Stimulated activated CD4-positive, alpha-beta T cell treated with anti-CD3 and anti-CD28 coated beads, Interleukin-4, amount 100 ng/mL, for 48 hours (primary cell): ENCODE measurements at regions not wholly inside any gene's neighbourhood (a gene's known extent, or its start where the extent isn't known, plus 50 kb on each side); places are given as distances from the start of the nearest gene placed in this dataset.
"Not testable (repeated sequence)": the region's sequence is repeated elsewhere in the genome, so short reads cannot be mapped to it uniquely, and the experiment has no call there.

Experiments
- DNase-seq, 2 donors: peaks; one replicate each; pipeline ENCODE4 v3.0.0-alpha.2; 2020; ENCODE audit warnings: low read depth in 2 of 2

- not testable (repeated sequence) for DNase-seq
Observed at GRCh38 chr5:98546924-98547323, 226.5 kb upstream of the RGMB start.

- no peak for DNase-seq
Observed at GRCh38 chr5:98556712-98557111, 216.8 kb upstream of the RGMB start.

- DNase-seq, result no peak
Observed at GRCh38 chr5:98557916-98558315, 215.5 kb upstream of the RGMB start.

DNA sequence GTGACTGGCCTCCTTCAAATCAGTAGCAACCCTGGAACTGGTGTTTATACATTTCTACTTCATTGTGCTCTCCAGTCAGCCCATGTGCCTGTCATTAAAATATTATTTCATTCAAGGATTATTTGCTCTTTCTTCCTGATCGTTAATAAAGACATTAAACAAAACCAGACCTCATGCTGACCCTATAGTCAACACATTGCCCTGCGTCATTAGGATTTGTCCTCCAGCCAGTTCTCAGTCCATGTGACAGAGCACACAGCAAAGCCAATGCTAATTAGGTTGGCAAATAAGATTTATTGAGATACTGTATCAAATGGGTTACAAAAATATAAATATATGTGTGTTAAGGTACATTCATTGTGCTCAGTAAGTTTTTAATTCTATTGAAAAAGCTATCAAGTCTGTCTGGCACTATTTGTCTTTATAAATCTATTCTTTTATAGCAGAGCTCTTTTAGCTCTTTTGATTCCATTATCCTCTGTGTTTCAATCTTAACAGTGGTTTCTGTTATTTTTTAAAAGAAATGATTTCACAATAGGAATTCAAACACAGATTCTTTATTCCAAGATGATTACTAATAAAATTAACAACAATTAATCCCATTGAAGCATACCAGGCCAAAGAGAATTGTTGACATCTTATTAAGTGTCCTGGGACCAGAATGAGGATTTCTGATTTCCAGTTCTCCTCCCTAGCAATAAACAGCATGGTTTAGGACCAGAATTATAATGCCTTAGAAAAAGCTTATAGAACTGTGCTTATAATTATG lies 209.4 kb upstream of the RGMB start:
- no peak for DNase-seq

GRCh38 chr5:98564836-98565235 lies 208.6 kb upstream of the RGMB start:
- DNase-seq, result no peak

DNA sequence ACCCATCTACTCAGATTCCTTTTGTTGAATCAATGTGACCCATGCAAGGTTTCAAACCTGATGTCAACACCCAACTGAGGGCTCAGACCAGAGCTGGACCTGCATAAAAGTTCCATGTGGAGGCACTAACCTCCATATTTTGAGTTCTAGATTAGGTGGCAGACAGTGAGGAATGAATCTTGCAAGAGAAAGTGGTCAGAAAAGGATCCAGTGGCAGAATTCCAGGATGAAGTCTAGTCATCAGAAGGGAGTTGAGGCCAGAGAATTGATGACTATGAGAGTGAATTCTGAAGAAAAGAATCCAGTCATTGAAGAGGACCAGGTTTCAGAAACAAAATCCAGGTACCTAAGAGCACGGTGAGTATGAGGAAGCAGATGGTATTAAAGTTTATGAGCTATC lies 205.1 kb upstream of the RGMB start:
- DNase-seq, result no peak

GRCh38 chr5:98569288-98569687 lies 204.2 kb upstream of the RGMB start:
- DNase-seq, result no peak

GRCh38 chr5:98570010-98570409 lies 203.5 kb upstream of the RGMB start:
- DNase-seq, result no peak

GRCh38 chr5:98570661-98571191 lies 202.7 kb upstream of the RGMB start:
- no peak for DNase-seq

- DNase-seq, result no peak
Observed at GRCh38 chr5:98573834-98574320, 199.6 kb upstream of the RGMB start.

DNA sequence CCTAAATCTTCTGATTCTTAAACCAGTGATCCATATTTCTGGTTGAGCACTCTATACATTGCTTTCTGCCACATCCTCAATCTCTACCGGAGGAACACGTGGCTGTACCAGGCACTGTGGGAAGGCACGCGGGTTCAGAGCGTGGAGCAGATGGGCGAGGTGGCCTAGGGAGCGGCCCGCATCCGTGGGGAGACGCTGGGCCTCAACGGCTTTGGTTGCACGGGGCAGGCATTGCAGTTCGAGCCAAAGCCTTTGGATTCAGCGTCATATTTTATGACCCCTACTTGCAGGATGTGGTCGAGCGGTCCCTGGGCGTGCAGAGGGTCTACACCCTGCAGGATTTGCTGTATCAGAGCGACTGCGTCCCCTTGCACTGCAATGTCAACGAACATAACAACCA lies 197.2 kb upstream of the RGMB start:
- no peak for DNase-seq

DNA sequence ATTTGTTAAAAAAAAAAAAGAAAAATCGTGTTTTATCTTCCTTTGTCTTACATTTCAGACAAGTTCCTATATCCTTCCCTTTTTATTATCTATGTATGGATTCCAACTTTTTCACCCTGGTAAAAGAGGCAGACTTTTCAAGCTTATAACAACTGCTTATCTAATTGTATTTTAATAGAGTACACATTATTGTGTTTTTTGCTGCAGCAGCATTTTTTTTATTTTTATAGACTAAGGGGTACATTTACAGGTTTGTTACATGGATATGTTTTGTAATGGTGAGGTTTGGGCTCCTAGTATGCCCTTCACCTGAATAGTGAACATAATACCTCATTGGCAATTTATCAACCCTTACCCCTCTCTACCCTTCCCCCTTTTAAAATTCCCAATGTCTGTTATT lies 195.0 kb upstream of the RGMB start:
- DNase-seq, result no peak

DNA sequence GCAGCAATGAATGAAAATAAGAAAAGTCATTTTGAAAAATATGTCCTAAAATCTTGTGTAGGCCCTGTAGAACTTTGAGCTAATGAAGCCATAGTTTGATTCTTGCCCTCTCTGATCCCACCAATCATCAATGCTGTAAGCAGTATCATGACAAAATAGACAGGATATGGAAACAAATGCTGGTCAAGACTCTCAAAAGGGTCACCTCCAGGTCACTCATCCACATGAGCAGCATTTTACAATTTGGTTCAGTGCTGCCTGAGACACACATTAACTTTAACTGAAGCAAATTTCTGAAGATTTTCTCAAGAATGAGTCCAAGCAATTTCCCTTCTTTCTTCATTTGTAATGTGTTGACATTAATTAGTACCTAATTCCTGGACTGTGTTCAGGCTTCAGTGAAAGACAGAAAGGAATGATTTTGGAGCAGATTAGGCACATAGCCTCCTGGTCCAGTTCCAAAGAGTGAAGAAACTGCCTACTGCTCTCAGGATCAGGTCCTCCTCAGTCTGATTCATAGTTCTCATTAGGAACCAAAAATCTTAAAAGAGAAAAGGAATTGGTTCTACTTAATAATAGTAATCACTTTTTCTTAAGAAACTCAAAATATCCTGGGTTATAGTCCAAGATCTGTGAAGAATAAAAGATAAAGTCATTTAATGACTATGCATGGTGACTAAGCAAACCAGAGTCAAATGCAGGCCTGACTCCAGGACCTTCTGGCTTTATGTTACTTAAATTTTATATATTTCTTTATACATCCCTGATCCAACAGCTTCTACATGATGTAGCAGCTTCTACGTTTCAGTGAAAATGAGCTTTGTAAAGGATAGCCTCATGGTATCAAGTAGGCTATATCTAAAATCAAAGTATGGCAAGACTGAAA lies 192.1 kb upstream of the RGMB start:
- no peak for DNase-seq

DNA sequence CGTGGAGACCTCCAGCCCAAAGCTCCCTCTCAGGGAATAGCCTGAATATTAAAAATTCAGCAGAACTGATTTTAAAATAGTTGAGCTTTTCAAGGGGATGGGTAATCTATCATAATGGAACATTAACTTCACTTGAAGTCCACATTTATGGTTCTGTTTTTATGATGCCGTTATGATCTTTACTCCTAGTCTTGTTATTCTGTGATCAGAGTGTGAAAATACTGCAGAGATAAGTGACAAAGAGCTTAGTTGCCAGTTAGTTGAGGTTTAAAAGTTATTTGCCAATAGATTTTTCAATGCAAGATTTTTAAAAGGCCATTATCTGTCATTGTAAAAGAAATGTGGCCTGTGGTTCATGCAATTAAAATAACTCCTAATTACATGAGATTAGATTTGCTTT lies 189.9 kb upstream of the RGMB start:
- no peak for DNase-seq

DNA sequence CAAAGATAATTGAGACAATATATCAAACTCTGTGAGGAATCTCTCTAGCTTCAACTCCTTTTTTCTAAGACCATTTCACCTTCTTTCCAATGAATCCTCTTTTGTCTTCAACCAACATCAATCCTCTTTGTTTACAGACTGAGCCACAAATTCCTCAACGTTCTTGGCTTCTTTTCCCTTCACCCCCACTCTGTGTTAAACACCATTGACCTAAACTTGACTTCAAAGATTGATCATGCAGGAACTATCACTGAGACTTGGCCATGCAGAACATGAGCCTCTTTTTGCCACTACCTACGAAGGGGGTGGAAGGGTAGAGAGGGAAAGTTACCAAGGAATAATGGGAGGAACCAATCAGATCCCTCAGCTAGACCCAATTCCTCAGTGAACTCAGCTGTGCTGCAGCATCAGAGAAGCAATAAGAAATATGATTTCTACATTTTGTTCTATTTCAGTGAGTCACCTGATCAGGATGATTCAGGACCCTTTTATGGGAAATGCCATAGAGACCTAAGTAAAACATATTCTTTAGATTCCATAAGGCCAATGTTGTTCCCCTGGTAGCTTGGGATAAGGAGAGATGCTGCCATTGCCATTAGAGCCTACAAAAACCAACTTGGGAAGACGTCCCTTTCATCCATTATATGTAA lies 187.7 kb upstream of the RGMB start:
- DNase-seq, result no peak

- no peak for DNase-seq
Observed at GRCh38 chr5:98586581-98586980, 186.9 kb upstream of the RGMB start.

DNA sequence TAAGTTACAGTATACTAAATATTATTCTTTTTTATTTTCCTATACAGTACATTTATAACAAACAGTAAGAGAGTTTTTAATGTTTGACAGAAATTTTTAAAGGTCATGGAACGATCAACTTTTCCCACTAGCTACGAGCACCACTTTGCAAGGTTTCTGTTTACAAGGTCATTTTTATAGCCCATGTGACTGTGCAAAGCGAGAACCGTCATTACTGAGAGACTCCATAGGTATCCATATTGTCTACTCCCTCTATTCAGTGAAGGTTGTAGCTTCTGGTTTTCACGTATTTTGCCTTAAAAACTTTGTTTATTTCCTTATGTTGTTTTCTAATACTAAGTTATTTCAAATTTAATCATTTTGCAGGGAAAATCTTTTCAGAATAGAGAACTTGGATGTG lies 186.3 kb upstream of the RGMB start:
- no peak for DNase-seq

DNA sequence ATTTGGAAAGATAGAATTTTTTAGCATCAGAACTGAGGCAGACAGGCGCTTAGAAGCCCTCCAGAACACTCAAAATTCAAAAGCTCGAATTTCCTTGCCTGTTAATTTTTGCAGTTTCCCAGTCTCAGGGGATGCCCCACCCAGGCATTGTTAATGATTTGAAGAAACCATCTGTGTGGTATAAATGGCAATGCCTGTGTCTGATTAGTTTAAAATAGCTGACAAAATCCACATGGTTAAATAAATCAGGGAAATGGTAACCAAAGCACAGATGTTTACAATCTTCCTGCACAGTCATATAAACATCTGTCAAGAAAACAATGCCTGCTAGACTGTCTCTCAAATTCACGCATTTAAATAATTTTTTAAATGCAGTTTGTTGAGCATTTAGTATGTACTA lies 185.2 kb upstream of the RGMB start:
- no peak for DNase-seq

DNA sequence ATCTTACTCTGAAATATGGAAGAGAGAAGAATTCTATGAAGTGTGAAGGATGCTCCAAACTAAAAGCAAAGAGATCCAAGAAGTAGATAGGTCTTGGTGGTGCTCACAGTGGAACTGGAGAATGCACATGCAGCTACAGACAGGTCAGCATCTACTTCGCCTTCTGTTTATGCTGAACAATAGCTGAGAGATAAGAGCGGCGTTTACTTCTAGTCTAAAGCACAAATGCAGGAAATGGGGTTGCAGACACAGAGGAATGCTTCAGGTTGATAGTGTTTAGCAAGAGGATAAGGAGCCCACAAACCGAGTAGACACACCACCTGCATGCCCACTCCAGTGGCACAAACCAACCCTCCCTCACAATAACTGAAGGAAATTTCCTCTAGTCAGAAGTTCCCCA lies 180.0 kb upstream of the RGMB start:
- DNase-seq, result no peak

- no peak for DNase-seq
Observed at GRCh38 chr5:98594098-98594497, 179.4 kb upstream of the RGMB start.

DNA sequence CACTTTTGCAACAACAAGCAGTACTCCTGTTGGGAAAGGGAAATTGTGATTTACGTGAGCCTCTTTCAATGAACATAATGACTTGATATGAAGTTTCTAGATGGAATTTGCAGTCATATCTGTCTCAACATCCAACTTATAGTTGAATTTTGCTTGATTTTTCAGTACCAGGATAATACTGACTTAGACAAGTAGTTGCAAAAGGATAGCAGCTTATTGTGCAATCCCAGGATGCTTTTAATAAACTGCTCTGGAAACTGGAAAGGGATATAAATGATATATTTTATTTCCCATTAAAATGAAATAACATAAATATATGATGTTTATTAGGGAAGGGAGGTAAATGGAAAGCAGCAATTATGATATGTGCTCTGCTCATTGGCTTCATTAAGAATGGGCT lies 174.4 kb upstream of the RGMB start:
- no peak for DNase-seq

GRCh38 chr5:98602534-98603112 lies 170.8 kb upstream of the RGMB start:
- DNase-seq, result no peak
